K562 (cell line): ENCODE measurements at regions not wholly inside any gene's neighbourhood (a gene's known extent, or its start where the extent isn't known, plus 50 kb on each side); places are given as distances from the start of the nearest gene placed in this dataset.

Experiments
- ATAC-seq: fragments of 200-7000 bp; cut with Tn5 transposase; 3 replicates; pipeline ENCODE4 v1.9.1; 2020; ENCODE audit warnings: moderate library complexity
- BruUV-seq: library from RNA; stranded (reverse); fragments of 400-500 nt; replicated peaks from 2 replicates; lab custom pipeline; 2021; lab: Mats Ljungman, UMichigan
- CTCF ChIA-PET: fragments of 300-600 bp; formaldehyde crosslinking; extraction: SDS; loops from one replicate; lab custom pipeline; 2021; ENCODE audit warnings: low intra/inter-chr PET ratio; lab: Yijun Ruan, JAX
- POLR2A ChIA-PET: fragments of 300-600, 350-650 bp; sonication (Branson Sonifier 250); formaldehyde crosslinking; extraction: SDS; loops from one replicate; lab custom pipeline; 2021; ENCODE audit warnings: antibody characterized with exemption, inconsistent platforms; lab: Yijun Ruan, JAX
- DNase-seq, 4 experiments: peaks; one replicate each; pipeline versions ENCODE4 v3.0.0 to v3.0.0-alpha.2; 2011 to 2018; ENCODE audit warnings: low spot score in 3 of 4, mixed read lengths in 3 of 4; ENCODE audit errors: extremely low read depth in 1 of 4
- FAIRE-seq: peaks from 2 replicates; lab custom pipeline; 2011; peaks lifted over from hg19 to GRCh38; lab: Jason Lieb, UNC
- H2AFZ ChIP-seq: 2 replicates; pipeline ENCODE4 v1.6.0; 2011; ENCODE audit warnings: low read depth, low read length, control low read depth, inconsistent platforms
- H3K27ac ChIP-seq: fragments of 200-600 bp; 3 replicates; pipeline ENCODE4 v1.8.0; 2011; ENCODE audit warnings: low read depth, mild to moderate bottlenecking, control low read depth, inconsistent platforms, low read length, moderate library complexity, mixed read lengths; ENCODE audit errors: extremely low read depth
- H3K27me3 ChIP-seq, 2 experiments: fragments of 300-600 bp in 1 of 2; 2 replicates in 1 of 2; 3 replicates in 1 of 2; pipeline versions ENCODE4 v1.6.0 to v1.8.0; 2011; ENCODE audit warnings: inconsistent platforms in 2 of 2, low read length in 2 of 2, mild to moderate bottlenecking in 1 of 2, mixed read lengths in 1 of 2, moderate library complexity in 1 of 2; ENCODE audit not compliant: control insufficient read depth in 2 of 2, insufficient read depth in 2 of 2
- H3K36me3 ChIP-seq: fragments of 300-600 bp; 3 replicates; pipeline ENCODE4 v1.8.0; 2011; ENCODE audit warnings: mild to moderate bottlenecking, low read length, inconsistent platforms; ENCODE audit not compliant: control insufficient read depth, insufficient read depth
- H3K4me1 ChIP-seq, 2 experiments: fragments of 200-600 bp in 1 of 2; replicated peaks in 1 of 2; 2 replicates in 1 of 2; 3 replicates in 1 of 2; pipeline versions ENCODE4 v1.5.1 to v1.8.0; 2011; ENCODE audit warnings: inconsistent platforms in 2 of 2, low read length in 2 of 2, mild to moderate bottlenecking in 1 of 2, mixed read lengths in 1 of 2, moderate library complexity in 1 of 2; ENCODE audit not compliant: control insufficient read depth in 2 of 2, insufficient read depth in 2 of 2
- H3K4me2 ChIP-seq: 2 replicates; pipeline ENCODE4 v1.6.1; 2011; ENCODE audit warnings: low read length, control low read depth, inconsistent platforms, mixed read lengths; ENCODE audit not compliant: insufficient read depth
- H3K4me3 ChIP-seq: fragments of 200-600 bp; sonication (generic), shearing (Covaris generic); 2 replicates; pipeline ENCODE4 v1.5.1; 2016; ENCODE audit warnings: control low read depth, inconsistent platforms
- H3K79me2 ChIP-seq: fragments of 200-600 bp; 3 replicates; pipeline ENCODE4 v1.8.0; 2011; ENCODE audit warnings: low read length, inconsistent platforms; ENCODE audit not compliant: control insufficient read depth, insufficient read depth
- H3K9ac ChIP-seq, 2 experiments: 2 replicates each; pipeline versions ENCODE4 v1.6.0 to v1.6.1; 2011; ENCODE audit warnings: low read depth in 2 of 2, low read length in 2 of 2, control low read depth in 1 of 2, inconsistent platforms in 1 of 2, mild to moderate bottlenecking in 1 of 2, mixed read lengths in 1 of 2; ENCODE audit not compliant: insufficient read depth in 1 of 2
- H3K9me1 ChIP-seq: one replicate; pipeline ENCODE4 v1.6.0; 2011; ENCODE audit warnings: inconsistent platforms, mild to moderate bottlenecking, low read length, moderate library complexity; ENCODE audit not compliant: control insufficient read depth, insufficient read depth
- H3K9me3 ChIP-seq: replicated peaks from 2 replicates; pipeline ENCODE4 v1.5.1; 2011; ENCODE audit warnings: low read depth, low read length, inconsistent platforms; ENCODE audit not compliant: control insufficient read depth, insufficient read depth
- H4K20me1 ChIP-seq: replicated peaks from 2 replicates; pipeline ENCODE4 v1.6.1; 2011; ENCODE audit warnings: low read length, inconsistent platforms, mixed read lengths; ENCODE audit not compliant: control insufficient read depth, insufficient read depth
- FOSL1 ChIP-seq: fragments of 200-800 bp; sonication (Bioruptor generic); conservative IDR thresholded peaks from 2 replicates; pipeline ENCODE4 v1.6.1; 2016; ENCODE audit warnings: missing genetic modification characterization, missing compliant biosample characterization
- KAT2B ChIP-seq: IDR thresholded peaks from one replicate; pipeline ENCODE4 v1.6.1; 2012; ENCODE audit warnings: low read depth, mild to moderate bottlenecking, control low read depth, inconsistent platforms, low read length, moderate library complexity
- KDM4B ChIP-seq, 2 experiments: fragments of 450-650 bp in 1 of 2; sonication (generic) in 1 of 2; IDR thresholded peaks; 2 replicates each; pipeline ENCODE4 v1.6.1; 2016 to 2017; ENCODE audit warnings: borderline replicate concordance in 2 of 2, antibody characterized with exemption in 1 of 2, low read depth in 1 of 2, mild to moderate bottlenecking in 1 of 2
- NCOA1 ChIP-seq: fragments of 450-650 bp; IDR thresholded peaks from 2 replicates; pipeline ENCODE4 v1.6.1; 2016; ENCODE audit warnings: low read depth
- PHTF2 ChIP-seq: fragments of 250-450 bp; sonication (Bioruptor Pico); IDR thresholded peaks from 2 replicates; pipeline ENCODE4 v1.5.0; 2021; ENCODE audit warnings: mild to moderate bottlenecking
- THRAP3 ChIP-seq: fragments of 450-650 bp; IDR thresholded peaks from 2 replicates; pipeline ENCODE4 v1.6.1; 2016; ENCODE audit warnings: mild to moderate bottlenecking, inconsistent platforms, borderline replicate concordance
- ZFPM2 ChIP-seq: fragments of 250-450 bp; sonication (Bioruptor Pico); IDR thresholded peaks from 2 replicates; pipeline ENCODE4 v1.5.1; 2022; ENCODE audit warnings: mild to moderate bottlenecking
- ZNF232 ChIP-seq: sonication (generic); formaldehyde crosslinking; IDR thresholded peaks from 2 replicates; pipeline ENCODE4 v1.8.0; 2022; ENCODE audit warnings: mild to moderate bottlenecking, missing genetic modification reagents
- ZNF764 ChIP-seq: fragments of 250-450 bp; sonication (Bioruptor Pico); IDR thresholded peaks from 2 replicates; pipeline ENCODE4 v1.4.0; 2020; ENCODE audit warnings: low read depth, mild to moderate bottlenecking, moderate library complexity
- WGBS: fragments of 100-300 bp; shearing (Covaris generic); methylation state at CpG from one replicate; pipeline ENCODE4 v1.1.6; 2016; ENCODE audit warnings: low coverage, mixed read lengths; ENCODE audit not compliant: insufficient coverage; ENCODE audit errors: missing lambda C conversion rate; 5-methylcytosine and 5-hydroxymethylcytosine counted together
- in situ Hi-C: fragments of 300-500 bp; cut with MboI; formaldehyde crosslinking; loops from 4 replicates; pipeline ENCODE4 v1.15.0; 2018; ENCODE audit warnings: inconsistent platforms, mixed read lengths
- intact Hi-C: fragments of 100-400 bp; cut with micrococcal nuclease; formaldehyde crosslinking; loops from 2 replicates; pipeline ENCODE4 v1.14.2; 2022
- TF ChIP-seq, protein P1 (sequence below): fragments of 250-450 bp; sonication (Bioruptor Pico); IDR thresholded peaks from 2 replicates; pipeline ENCODE4 v1.8.0; 2022; ENCODE audit warnings: moderate library complexity, mild to moderate bottlenecking, inconsistent platforms
- TF ChIP-seq, protein P2 (sequence below), 2 experiments: fragments of 450-650 bp in 1 of 2; sonication (generic) in 1 of 2; formaldehyde crosslinking; conservative IDR thresholded peaks; 2 replicates each; pipeline versions ENCODE4 v1.4.0 to v1.8.1; 2020 to 2022; ENCODE audit warnings: mild to moderate bottlenecking in 1 of 2, missing genetic modification reagents in 1 of 2
- TF ChIP-seq, protein P3 (sequence below): sonication (generic); formaldehyde crosslinking; IDR thresholded peaks from 2 replicates; pipeline ENCODE4 v1.8.0; 2022; ENCODE audit warnings: mild to moderate bottlenecking, missing genetic modification reagents, borderline replicate concordance

DNA sequence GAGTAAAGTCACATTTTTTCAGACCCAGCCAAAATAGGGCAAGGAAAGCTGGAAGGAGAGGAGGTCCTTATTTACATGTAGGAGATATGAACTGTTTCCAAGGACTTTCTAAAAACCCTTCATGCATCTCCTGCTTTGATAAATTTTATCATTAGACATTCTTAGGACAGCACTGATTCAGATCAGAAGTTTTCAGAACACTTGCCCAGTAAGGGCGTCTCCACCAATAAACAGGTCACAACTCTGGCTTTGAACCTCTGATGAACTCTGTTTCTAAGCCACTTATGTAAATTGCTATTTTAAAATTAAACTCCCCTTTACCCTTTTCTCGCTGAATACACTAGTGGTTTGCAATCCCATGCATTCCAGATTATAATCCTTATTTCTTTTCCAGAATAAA lies 505.3 kb upstream of the SLIT2 start:
- CTCF ChIA-PET, result no interaction called here
- Histone ChIP-seq H3K9ac (no peak overlapping the region), H3K4me2 (no peak overlapping the region), H3K9me3 (0 out of 2 replicates have a peak, but pooled peaks cover 2% of the 10 kb centered on the region), H3K4me3 (no peak overlapping the region), H3K27me3 (no peaks in the 10 kb centered on the region), H3K36me3 (no peaks in the 10 kb centered on the region), H3K9me1 (no peaks in the 10 kb centered on the region), H3K79me2 (no peaks in the 10 kb centered on the region), H4K20me1 (no peaks in the 10 kb centered on the region), H2AFZ (no peak overlapping the region), H3K4me1 (no peaks in the 10 kb centered on the region), H3K27ac (no peak overlapping the region)
- BruUV-seq, result no TSS peak
- in situ Hi-C loops, result no loop called here
- intact Hi-C loops, result no loop called here
- DNase-seq, result no peak
- POLR2A ChIA-PET, result no interaction called here
- FAIRE-seq, result no peak
- ATAC-seq, result no peak
- WGBS, result 0% methylated on average over 2 of the region's 2 CpGs
- no peak for TF ChIP-seq ZNF232 (CRISPR knock-in tag)
- TF ChIP-seq, protein P1, sequence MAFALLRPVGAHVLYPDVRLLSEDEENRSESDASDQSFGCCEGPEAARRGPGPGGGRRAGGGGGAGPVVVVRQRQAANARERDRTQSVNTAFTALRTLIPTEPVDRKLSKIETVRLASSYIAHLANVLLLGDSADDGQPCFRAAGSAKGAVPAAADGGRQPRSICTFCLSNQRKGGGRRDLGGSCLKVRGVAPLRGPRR (CRISPR knock-in tag), result no peak

DNA sequence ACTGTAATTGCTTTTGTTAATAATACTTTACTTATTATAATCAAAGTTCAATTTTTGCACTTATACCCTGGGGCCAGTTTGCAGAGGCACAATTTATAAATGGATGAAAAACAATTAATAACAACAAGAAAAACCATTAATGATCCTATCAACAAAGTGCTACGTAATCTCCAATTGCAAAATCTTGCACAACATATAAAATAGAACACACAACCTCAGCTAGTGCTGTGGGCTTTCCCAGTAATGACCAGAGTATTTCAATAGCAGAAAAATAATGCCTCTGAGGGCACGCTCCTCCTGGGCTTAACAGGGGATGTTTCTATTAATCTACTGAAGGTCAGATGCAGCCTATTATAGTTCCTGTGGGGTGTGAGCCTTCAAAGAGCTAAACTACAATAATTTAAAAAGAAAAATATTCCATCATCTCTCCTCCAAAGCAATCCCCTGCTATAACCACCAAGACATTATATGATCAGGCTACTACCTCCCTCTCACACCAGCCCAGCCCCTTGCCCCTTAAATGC lies 508.5 kb upstream of the SLIT2 start:
- no peak for ATAC-seq
- no peaks in the 10 kb centered on the region for H3K9me1 ChIP-seq
- no peak overlapping the region for H2AFZ ChIP-seq
- intact Hi-C loops, result no loop called here
- no peak overlapping the region for H3K4me3 ChIP-seq
- no peaks in the 10 kb centered on the region for H3K36me3 ChIP-seq
- no peaks in the 10 kb centered on the region for H3K79me2 ChIP-seq
- H3K4me2 ChIP-seq, result no peak overlapping the region
- no TSS peak for BruUV-seq
- no peak for DNase-seq
- H3K4me1 ChIP-seq, result no peaks in the 10 kb centered on the region
- WGBS, result 8% methylated on average over 2 of the region's 2 CpGs
- no peaks in the 10 kb centered on the region for H4K20me1 ChIP-seq
- in situ Hi-C loops, result no loop called here
- H3K9ac ChIP-seq, result no peak overlapping the region
- ChIA-PET CTCF (no interaction called here), POLR2A (no interaction called here)
- H3K27me3 ChIP-seq, result no peaks in the 10 kb centered on the region
- H3K9me3 ChIP-seq, result 0 out of 2 replicates have a peak, but pooled peaks cover 2% of the 10 kb centered on the region
- no peak for FAIRE-seq
- H3K27ac ChIP-seq, result no peak overlapping the region
- TF ChIP-seq KDM4B (IDR thresholded peaks at IDR 0.05; ENCODE audit: borderline replicate concordance in 2 of 2, low read depth in 1 of 2) (no peak), FOSL1 (no peak), THRAP3 (no peak), ZNF764 (CRISPR knock-in tag) (no peak), KAT2B (no peak), ZFPM2 (no peak), PHTF2 (no peak), NCOA1 (no peak)
- TF ChIP-seq, protein P2, sequence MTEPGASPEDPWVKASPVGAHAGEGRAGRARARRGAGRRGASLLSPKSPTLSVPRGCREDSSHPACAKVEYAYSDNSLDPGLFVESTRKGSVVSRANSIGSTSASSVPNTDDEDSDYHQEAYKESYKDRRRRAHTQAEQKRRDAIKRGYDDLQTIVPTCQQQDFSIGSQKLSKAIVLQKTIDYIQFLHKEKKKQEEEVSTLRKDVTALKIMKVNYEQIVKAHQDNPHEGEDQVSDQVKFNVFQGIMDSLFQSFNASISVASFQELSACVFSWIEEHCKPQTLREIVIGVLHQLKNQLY (CRISPR knock-in tag; conservative IDR thresholded peaks at IDR 0.05), result no peak
- TF ChIP-seq, protein P3, sequence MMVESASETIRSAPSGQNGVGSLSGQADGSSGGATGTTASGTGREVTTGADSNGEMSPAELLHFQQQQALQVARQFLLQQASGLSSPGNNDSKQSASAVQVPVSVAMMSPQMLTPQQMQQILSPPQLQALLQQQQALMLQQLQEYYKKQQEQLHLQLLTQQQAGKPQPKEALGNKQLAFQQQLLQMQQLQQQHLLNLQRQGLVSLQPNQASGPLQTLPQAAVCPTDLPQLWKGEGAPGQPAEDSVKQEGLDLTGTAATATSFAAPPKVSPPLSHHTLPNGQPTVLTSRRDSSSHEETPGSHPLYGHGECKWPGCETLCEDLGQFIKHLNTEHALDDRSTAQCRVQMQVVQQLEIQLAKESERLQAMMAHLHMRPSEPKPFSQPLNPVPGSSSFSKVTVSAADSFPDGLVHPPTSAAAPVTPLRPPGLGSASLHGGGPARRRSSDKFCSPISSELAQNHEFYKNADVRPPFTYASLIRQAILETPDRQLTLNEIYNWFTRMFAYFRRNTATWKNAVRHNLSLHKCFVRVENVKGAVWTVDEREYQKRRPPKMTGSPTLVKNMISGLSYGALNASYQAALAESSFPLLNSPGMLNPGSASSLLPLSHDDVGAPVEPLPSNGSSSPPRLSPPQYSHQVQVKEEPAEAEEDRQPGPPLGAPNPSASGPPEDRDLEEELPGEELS (CRISPR knock-in tag), result no peak
